A549 (cell line): ENCODE measurements at regions not wholly inside any gene's neighbourhood (a gene's known extent, or its start where the extent isn't known, plus 50 kb on each side); places are given as distances from the start of the nearest gene placed in this dataset.

Source experiments
- ATAC-seq, 2 experiments: fragments of 200-7000 bp in 1 of 2; fragments of >200 bp in 1 of 2; cut with Nextera tagmentation in 1 of 2; cut with Tn5 transposase in 1 of 2; 3 replicates each; pipeline versions ENCODE4 v1.8.0 to v1.9.1; 2018 to 2020; ENCODE audit warnings: mild to moderate bottlenecking in 1 of 2, moderate library complexity in 1 of 2
- CTCF ChIA-PET: fragments of 300-600 bp; sonication (Branson Sonifier 250); formaldehyde crosslinking; extraction: SDS; loops from one replicate; lab custom pipeline; 2021; ENCODE audit warnings: antibody characterized with exemption, inconsistent platforms; lab: Yijun Ruan, JAX
- POLR2A ChIA-PET: fragments of 350-600 bp; formaldehyde crosslinking; extraction: SDS; loops from one replicate; lab custom pipeline; 2021; ENCODE audit warnings: antibody characterized with exemption, inconsistent platforms; lab: Yijun Ruan, JAX
- DNase-seq, 2 experiments: peaks; one replicate each; pipeline versions ENCODE4 v3.0.0 to v3.0.0-alpha.2; 2011 to 2016; ENCODE audit warnings: low read depth in 1 of 2, low spot score in 1 of 2
- FAIRE-seq: peaks from 2 replicates; lab custom pipeline; 2011; peaks lifted over from hg19 to GRCh38; lab: Jason Lieb, UNC
- H3K27ac ChIP-seq, 2 experiments: fragments of >200 bp; sonication (Bioruptor Twin); formaldehyde crosslinking; 3 replicates each; pipeline ENCODE4 v1.5.1; 2016 to 2017
- H3K4me1 ChIP-seq: fragments of >200 bp; sonication (Bioruptor Twin); formaldehyde crosslinking; 3 replicates; pipeline ENCODE4 v1.6.1; 2016
- H3K4me2 ChIP-seq: fragments of >200 bp; sonication (Bioruptor Twin); formaldehyde crosslinking; 3 replicates; pipeline ENCODE4 v1.6.1; 2016
- H3K4me3 ChIP-seq: fragments of >200 bp; sonication (Bioruptor Twin); formaldehyde crosslinking; 3 replicates; pipeline ENCODE4 v1.5.1; 2016
- H3K9me3 ChIP-seq: fragments of >200 bp; sonication (Bioruptor Twin); formaldehyde crosslinking; 3 replicates; pipeline ENCODE4 v1.6.1; 2016
- BHLHE40 ChIP-seq: IDR thresholded peaks from 2 replicates; pipeline ENCODE4 v1.6.1; 2012; ENCODE audit warnings: low read depth, low read length, inconsistent platforms
- CBX2 ChIP-seq: fragments of 200-600 bp; sonication (generic); IDR thresholded peaks from 2 replicates; pipeline ENCODE4 v1.6.1; 2016; ENCODE audit warnings: low read depth, mild to moderate bottlenecking, borderline replicate concordance
- CHD4 ChIP-seq: fragments of 200-600 bp; sonication (generic); IDR thresholded peaks from 2 replicates; pipeline ENCODE4 v1.6.1; 2016; ENCODE audit warnings: antibody characterized with exemption, mild to moderate bottlenecking, borderline replicate concordance
- CTCF ChIP-seq: fragments of >200 bp; sonication (Bioruptor Twin); formaldehyde crosslinking; IDR thresholded peaks from 3 replicates; pipeline ENCODE4 v1.5.1; 2016
- EHF ChIP-seq: fragments of 250-450 bp; sonication (Bioruptor Pico); IDR thresholded peaks from 2 replicates; pipeline ENCODE4 v1.5.0; 2020; ENCODE audit warnings: mild to moderate bottlenecking
- FOSL2 ChIP-seq, 2 experiments: fragments of 450-650 bp in 1 of 2; fragments of >200 bp in 1 of 2; sonication (Bioruptor Twin) in 1 of 2; formaldehyde crosslinking; IDR thresholded peaks; 2 replicates each; pipeline versions ENCODE4 v1.5.0 to v1.6.1; 2016 to 2020; ENCODE audit warnings: mild to moderate bottlenecking in 1 of 2, moderate library complexity in 1 of 2
- FOXS1 ChIP-seq: fragments of 250-450 bp; sonication (Bioruptor Pico); IDR thresholded peaks from 2 replicates; pipeline ENCODE4 v1.5.0; 2020; ENCODE audit warnings: mild to moderate bottlenecking, moderate library complexity
- HES2 ChIP-seq: fragments of >200 bp; sonication (Bioruptor Twin); formaldehyde crosslinking; IDR thresholded peaks from 2 replicates; pipeline ENCODE4 v1.6.1; 2016
- HEYL ChIP-seq: fragments of 250-450 bp; sonication (Bioruptor Pico); IDR thresholded peaks from 2 replicates; pipeline ENCODE4 v1.8.0; 2021; ENCODE audit warnings: mild to moderate bottlenecking, moderate library complexity
- HOXA7 ChIP-seq: fragments of 250-450 bp; sonication (Bioruptor Pico); IDR thresholded peaks from 2 replicates; pipeline ENCODE4 v1.5.0; 2020; ENCODE audit warnings: mild to moderate bottlenecking, moderate library complexity
- HOXB13 ChIP-seq: fragments of 250-450 bp; sonication (Bioruptor Pico); IDR thresholded peaks from 2 replicates; pipeline ENCODE4 v1.5.0; 2020; ENCODE audit warnings: low read depth, mild to moderate bottlenecking, moderate library complexity
- HOXB5 ChIP-seq: fragments of 250-450 bp; sonication (Bioruptor Pico); IDR thresholded peaks from 2 replicates; pipeline ENCODE4 v1.5.0; 2020; ENCODE audit warnings: mild to moderate bottlenecking, moderate library complexity
- JUN ChIP-seq, 2 experiments: fragments of >200 bp; sonication (Bioruptor Twin); formaldehyde crosslinking; IDR thresholded peaks; 2 replicates in 1 of 2; 3 replicates in 1 of 2; pipeline ENCODE4 v1.6.1; 2016 to 2017
- KDM1A ChIP-seq: fragments of 200-600 bp; sonication (generic); IDR thresholded peaks from 2 replicates; pipeline ENCODE4 v1.6.1; 2016; ENCODE audit warnings: low read depth, mild to moderate bottlenecking
- KDM5A ChIP-seq: fragments of 200-600 bp; sonication (generic); IDR thresholded peaks from 2 replicates; pipeline ENCODE4 v1.6.1; 2016; ENCODE audit warnings: antibody characterized with exemption, mild to moderate bottlenecking
- MAFK ChIP-seq: fragments of 450-650 bp; IDR thresholded peaks from 2 replicates; pipeline ENCODE4 v1.6.1; 2014; ENCODE audit not compliant: partially characterized antibody
- MYC ChIP-seq: IDR thresholded peaks from 2 replicates; pipeline ENCODE4 v1.6.1; 2012; ENCODE audit warnings: mild to moderate bottlenecking, inconsistent platforms, low read length, improper control_type of control experiment, borderline replicate concordance
- PBX3 ChIP-seq: IDR thresholded peaks from 2 replicates; pipeline ENCODE4 v1.6.1; 2012
- PHF8 ChIP-seq: fragments of 200-600 bp; sonication (generic); IDR thresholded peaks from 2 replicates; pipeline ENCODE4 v1.6.1; 2016; ENCODE audit warnings: low read depth, mild to moderate bottlenecking, antibody characterized with exemption, moderate library complexity, borderline replicate concordance
- POLR2A ChIP-seq: IDR thresholded peaks from 2 replicates; pipeline ENCODE4 v1.6.1; 2012; ENCODE audit warnings: mild to moderate bottlenecking, low read length
- RARB ChIP-seq: fragments of 250-450 bp; sonication (Bioruptor Pico); IDR thresholded peaks from 2 replicates; pipeline ENCODE4 v1.8.0; 2021; ENCODE audit warnings: mild to moderate bottlenecking, moderate library complexity
- RCOR1 ChIP-seq: fragments of 150-350 bp; IDR thresholded peaks from 2 replicates; pipeline ENCODE4 v1.6.1; 2014; ENCODE audit warnings: antibody characterized with exemption, low read length, low read depth
- REST ChIP-seq: fragments of 200-600 bp; sonication (generic); IDR thresholded peaks from 2 replicates; pipeline ENCODE4 v1.6.1; 2016; ENCODE audit warnings: antibody characterized with exemption, mild to moderate bottlenecking, moderate library complexity
- RFX5 ChIP-seq: fragments of 450-650 bp; IDR thresholded peaks from 2 replicates; pipeline ENCODE4 v1.7.1; 2014; ENCODE audit warnings: antibody characterized with exemption, mild to moderate bottlenecking, moderate library complexity
- RNF2 ChIP-seq: fragments of 200-600 bp; sonication (generic); IDR thresholded peaks from 2 replicates; pipeline ENCODE4 v1.6.1; 2016; ENCODE audit warnings: low read depth, mild to moderate bottlenecking, antibody characterized with exemption, moderate library complexity, borderline replicate concordance
- TFCP2L1 ChIP-seq: fragments of 250-450 bp; sonication (Bioruptor Pico); IDR thresholded peaks from 2 replicates; pipeline ENCODE4 v1.5.0; 2021; ENCODE audit warnings: mild to moderate bottlenecking
- TP53 ChIP-seq: fragments of 250-450 bp; sonication (Bioruptor Pico); IDR thresholded peaks from 2 replicates; pipeline ENCODE4 v1.5.0; 2021; ENCODE audit warnings: mild to moderate bottlenecking, moderate library complexity
- ZFP36 ChIP-seq: fragments of 450-650 bp; IDR thresholded peaks from 2 replicates; pipeline ENCODE4 v1.6.1; 2014; ENCODE audit warnings: borderline replicate concordance; ENCODE audit not compliant: partially characterized antibody
- ZNF302 ChIP-seq: fragments of 250-450 bp; sonication (Bioruptor Pico); IDR thresholded peaks from 2 replicates; pipeline ENCODE4 v1.9.0; 2021; ENCODE audit warnings: inconsistent platforms, mild to moderate bottlenecking, moderate library complexity
- ZSCAN20 ChIP-seq: fragments of 250-450 bp; sonication (Bioruptor Pico); IDR thresholded peaks from 2 replicates; pipeline ENCODE4 v1.8.0; 2022; ENCODE audit warnings: mild to moderate bottlenecking, moderate library complexity
- WGBS: methylation state at CpG from one replicate; pipeline ENCODE4 v1.1.6; 2017; ENCODE audit errors: missing lambda C conversion rate; 5-methylcytosine and 5-hydroxymethylcytosine counted together

- ATAC-seq: no peak
- no peaks in the 10 kb centered on the region for H3K4me1 ChIP-seq
- 1% methylated on average over 3 of the region's 3 CpGs for WGBS
- POLR2A ChIA-PET: no interaction called here
- DNase-seq: no peak
- TF ChIP-seq MAFK: no peak
- no peak for TF ChIP-seq RARB
- TF ChIP-seq HOXA7 (CRISPR knock-in tag): no peak
- no peak for TF ChIP-seq CTCF
- no peak for TF ChIP-seq EHF (CRISPR knock-in tag)
- no peak for TF ChIP-seq BHLHE40
- no peak for TF ChIP-seq RNF2
- TF ChIP-seq HES2: no peak
- no peak for TF ChIP-seq RFX5
- TF ChIP-seq, all 56 proteins: peak for 0
- CTCF ChIA-PET: no interaction called here
- Histone ChIP-seq H3K27ac (no peak overlapping the region), H3K4me2 (no peak overlapping the region), H3K9me3 (no peaks in the 10 kb centered on the region), H3K4me3 (no peak overlapping the region)
- FAIRE-seq: no peak
Observed at GRCh38 chr7:42753811-42754363, 158.0 kb downstream of the C7orf25 start.

- POLR2A ChIA-PET: no interaction called here
- WGBS: 50% methylated on average over 2 of the region's 2 CpGs
- FAIRE-seq: no peak
- no peak for ATAC-seq
- Histone ChIP-seq H3K9me3 (no peaks in the 10 kb centered on the region), H3K27ac (no peak overlapping the region), H3K4me1 (no peaks in the 10 kb centered on the region)
- TF ChIP-seq FOXS1 (CRISPR knock-in tag): no peak
- no peak for TF ChIP-seq RNF2
- no peak for TF ChIP-seq CBX2
- no peak for TF ChIP-seq JUN (IDR thresholded peaks at IDR 0.05)
- no peak for TF ChIP-seq ZSCAN20 (CRISPR knock-in tag)
- TF ChIP-seq RCOR1: no peak
- no peak for TF ChIP-seq RFX5
- TF ChIP-seq TFCP2L1 (CRISPR knock-in tag): no peak
- TF ChIP-seq CHD4: no peak
- no peak for TF ChIP-seq PHF8
- no peak for TF ChIP-seq KDM5A
- TF ChIP-seq HES2: no peak
- TF ChIP-seq ZFP36: no peak
- no peak for TF ChIP-seq HOXB13 (CRISPR knock-in tag)
- TF ChIP-seq, all 56 proteins: peak for 0
- H3K4me2 ChIP-seq: no peak overlapping the region
- no peak overlapping the region for H3K4me3 ChIP-seq
- CTCF ChIA-PET: no interaction called here
- DNase-seq: no peak
Observed at GRCh38 chr7:42753367-42753766, 158.5 kb downstream of the C7orf25 start.

- CTCF ChIA-PET: no interaction called here
- DNase-seq: no peak
- H3K9me3 ChIP-seq: no peaks in the 10 kb centered on the region
- no peaks in the 10 kb centered on the region for H3K4me1 ChIP-seq
- no peak for ATAC-seq
- FAIRE-seq: no peak
- no peak overlapping the region for H3K27ac ChIP-seq
- H3K4me2 ChIP-seq: no peak overlapping the region
- WGBS: under 1% methylated on average over 4 of the region's 4 CpGs
- POLR2A ChIA-PET: no interaction called here
- no peak overlapping the region for H3K4me3 ChIP-seq
- TF ChIP-seq HOXB5 (CRISPR knock-in tag): no peak
- no peak for TF ChIP-seq POLR2A
- TF ChIP-seq HEYL (CRISPR knock-in tag): no peak
- no peak for TF ChIP-seq RNF2
- no peak for TF ChIP-seq KDM1A
- TF ChIP-seq PBX3: no peak
- TF ChIP-seq FOSL2 (IDR thresholded peaks at IDR 0.05): no peak
- TF ChIP-seq FOSL2 (CRISPR knock-in tag; IDR thresholded peaks at IDR 0.05): no peak
- no peak for TF ChIP-seq TP53 (CRISPR knock-in tag)
- no peak for TF ChIP-seq MYC
- TF ChIP-seq REST: no peak
- no peak for TF ChIP-seq ZNF302
- TF ChIP-seq HOXB13 (CRISPR knock-in tag): no peak
- no peak for TF ChIP-seq CBX2
Observed at GRCh38 chr7:42750172-42750571, 161.7 kb downstream of the C7orf25 start.
